A549 (cell line): ENCODE measurements at regions not wholly inside any gene's neighbourhood (a gene's known extent, or its start where the extent isn't known, plus 50 kb on each side); places are given as distances from the start of the nearest gene placed in this dataset.

Experiments
- CTCF ChIP-seq: fragments of >200 bp; sonication (Bioruptor Twin); formaldehyde crosslinking; IDR thresholded peaks from 3 replicates; pipeline ENCODE4 v1.5.1; 2016
- ESRRA ChIP-seq: fragments of 150-350 bp; IDR thresholded peaks from 2 replicates; pipeline ENCODE4 v1.6.1; 2014; ENCODE audit warnings: mild to moderate bottlenecking, low read length, borderline replicate concordance
- MAX ChIP-seq: IDR thresholded peaks from 2 replicates; pipeline ENCODE4 v1.6.1; 2012
- MAZ ChIP-seq: fragments of 150-350 bp; IDR thresholded peaks from 2 replicates; pipeline ENCODE4 v1.6.1; 2014; ENCODE audit warnings: antibody characterized with exemption, low read depth, low read length, borderline replicate concordance
- PBX3 ChIP-seq: IDR thresholded peaks from 2 replicates; pipeline ENCODE4 v1.6.1; 2012
- POLR2A ChIP-seq: IDR thresholded peaks from 2 replicates; pipeline ENCODE4 v1.6.1; 2012; ENCODE audit warnings: mild to moderate bottlenecking, low read length
- RAD21 ChIP-seq, 2 experiments: fragments of >200 bp in 1 of 2; sonication (Bioruptor Twin) in 1 of 2; formaldehyde crosslinking in 1 of 2; IDR thresholded peaks in 1 of 2; conservative IDR thresholded peaks in 1 of 2; 2 replicates in 1 of 2; 3 replicates in 1 of 2; pipeline ENCODE4 v1.6.1; 2012 to 2018; ENCODE audit warnings: inconsistent platforms in 1 of 2
- RFX5 ChIP-seq: fragments of 450-650 bp; IDR thresholded peaks from 2 replicates; pipeline ENCODE4 v1.7.1; 2014; ENCODE audit warnings: antibody characterized with exemption, mild to moderate bottlenecking, moderate library complexity
- TF ChIP-seq, protein P1 (sequence below): fragments of 200-600 bp; sonication (generic); IDR thresholded peaks from 2 replicates; pipeline ENCODE4 v1.6.1; 2016; ENCODE audit warnings: antibody characterized with exemption, mild to moderate bottlenecking, moderate library complexity

GRCh38 chr11:24199461-24199860 lies 297.4 kb upstream of the LUZP2 start:
- TF ChIP-seq CTCF (no peak), RFX5 (no peak), MAX (no peak), MAZ (no peak), POLR2A (no peak), ESRRA (no peak), RAD21 (conservative IDR thresholded peaks at IDR 0.05 in 1 of 2, IDR thresholded peaks at IDR 0.05 in 1 of 2) (no peak), PBX3 (no peak)
- TF ChIP-seq, protein P1, sequence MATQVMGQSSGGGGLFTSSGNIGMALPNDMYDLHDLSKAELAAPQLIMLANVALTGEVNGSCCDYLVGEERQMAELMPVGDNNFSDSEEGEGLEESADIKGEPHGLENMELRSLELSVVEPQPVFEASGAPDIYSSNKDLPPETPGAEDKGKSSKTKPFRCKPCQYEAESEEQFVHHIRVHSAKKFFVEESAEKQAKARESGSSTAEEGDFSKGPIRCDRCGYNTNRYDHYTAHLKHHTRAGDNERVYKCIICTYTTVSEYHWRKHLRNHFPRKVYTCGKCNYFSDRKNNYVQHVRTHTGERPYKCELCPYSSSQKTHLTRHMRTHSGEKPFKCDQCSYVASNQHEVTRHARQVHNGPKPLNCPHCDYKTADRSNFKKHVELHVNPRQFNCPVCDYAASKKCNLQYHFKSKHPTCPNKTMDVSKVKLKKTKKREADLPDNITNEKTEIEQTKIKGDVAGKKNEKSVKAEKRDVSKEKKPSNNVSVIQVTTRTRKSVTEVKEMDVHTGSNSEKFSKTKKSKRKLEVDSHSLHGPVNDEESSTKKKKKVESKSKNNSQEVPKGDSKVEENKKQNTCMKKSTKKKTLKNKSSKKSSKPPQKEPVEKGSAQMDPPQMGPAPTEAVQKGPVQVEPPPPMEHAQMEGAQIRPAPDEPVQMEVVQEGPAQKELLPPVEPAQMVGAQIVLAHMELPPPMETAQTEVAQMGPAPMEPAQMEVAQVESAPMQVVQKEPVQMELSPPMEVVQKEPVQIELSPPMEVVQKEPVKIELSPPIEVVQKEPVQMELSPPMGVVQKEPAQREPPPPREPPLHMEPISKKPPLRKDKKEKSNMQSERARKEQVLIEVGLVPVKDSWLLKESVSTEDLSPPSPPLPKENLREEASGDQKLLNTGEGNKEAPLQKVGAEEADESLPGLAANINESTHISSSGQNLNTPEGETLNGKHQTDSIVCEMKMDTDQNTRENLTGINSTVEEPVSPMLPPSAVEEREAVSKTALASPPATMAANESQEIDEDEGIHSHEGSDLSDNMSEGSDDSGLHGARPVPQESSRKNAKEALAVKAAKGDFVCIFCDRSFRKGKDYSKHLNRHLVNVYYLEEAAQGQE, result no peak
